Kidney (tissue), 13 donors: ENCODE measurements at regions not wholly inside any gene's neighbourhood (a gene's known extent, or its start where the extent isn't known, plus 50 kb on each side); places are given as distances from the start of the nearest gene placed in this dataset.

Source experiments
- DNase-seq, 5 donors: peaks; one replicate each; pipeline ENCODE4 v3.0.0-alpha.2; 2013 to 2020
- FAIRE-seq: peaks from 2 replicates; lab custom pipeline; 2012; peaks lifted over from hg19 to GRCh38; lab: Jason Lieb, UNC
- H3K27ac ChIP-seq, 2 donors: one replicate each; pipeline ENCODE4 v1.7.0; 2013; ENCODE audit warnings: low read depth in 2 of 2, low read length in 2 of 2, inconsistent platforms in 1 of 2
- H3K27me3 ChIP-seq: one replicate; pipeline ENCODE4 v1.7.1; 2013; ENCODE audit warnings: low read length, inconsistent platforms; ENCODE audit not compliant: control insufficient read depth, insufficient read depth
- H3K36me3 ChIP-seq, 3 donors: one replicate each; pipeline versions ENCODE4 v1.7.0 to v1.7.1; 2013; ENCODE audit warnings: low read length in 3 of 3, control low read depth in 1 of 3, inconsistent platforms in 1 of 3; ENCODE audit not compliant: insufficient read depth in 3 of 3, control insufficient read depth in 2 of 3
- H3K4me1 ChIP-seq, 3 donors: one replicate each; pipeline versions ENCODE4 v1.7.0 to v1.7.1; 2013; ENCODE audit warnings: low read length in 3 of 3, inconsistent platforms in 1 of 3, low read depth in 1 of 3; ENCODE audit not compliant: control insufficient read depth in 2 of 3, insufficient read depth in 2 of 3
- H3K4me3 ChIP-seq, 3 donors: one replicate each; pipeline versions ENCODE4 v1.7.0 to v1.8.1; 2013; ENCODE audit warnings: low read length in 3 of 3, control low read depth in 1 of 3, inconsistent platforms in 1 of 3
- H3K9ac ChIP-seq, 3 donors: one replicate each; pipeline versions ENCODE4 v1.7.0 to v1.7.1; 2013; ENCODE audit warnings: low read length in 3 of 3, control low read depth in 1 of 3, inconsistent platforms in 1 of 3
- H3K9me3 ChIP-seq, 3 donors: one replicate each; pipeline versions ENCODE4 v1.7.0 to v1.7.1; 2013; ENCODE audit warnings: low read length in 3 of 3, control low read depth in 1 of 3, inconsistent platforms in 1 of 3; ENCODE audit not compliant: control insufficient read depth in 2 of 3, insufficient read depth in 1 of 3
- CTCF ChIP-seq: IDR thresholded peaks from 3 replicates; pipeline ENCODE4 v1.5.1; 2012; ENCODE audit warnings: mild to moderate bottlenecking, moderate library complexity, borderline replicate concordance; ENCODE audit not compliant: insufficient read depth; ENCODE audit errors: extremely low read depth
- intact Hi-C: fragments of 100-400 bp; cut with DNase I; formaldehyde crosslinking; loops from one replicate; pipeline ENCODE4 v1.11.1; 2022
- donor health status: control.
- donor health status: control.
- donor health status: control.
- donor health status: control.
- donor health status: control.
- donor health status: DM: yes; HTN: yes; CAD: no.
- donor health status: Normal renal cell carcinoma (clear cell type).

- DNase-seq (no peak), FAIRE-seq (no peak)
- no peaks in the 10 kb centered on the region for H3K27me3 ChIP-seq
- no peaks in the 10 kb centered on the region for H3K36me3 ChIP-seq
- no peaks in the 10 kb centered on the region for H3K4me1 ChIP-seq
- H3K4me3 ChIP-seq, result no peak overlapping the region
- intact Hi-C loops, result no loop called here
- no peaks in the 10 kb centered on the region for H3K9me3 ChIP-seq
- no peak for TF ChIP-seq CTCF
- H3K27ac ChIP-seq, result no peak overlapping the region
- no peak overlapping the region for H3K9ac ChIP-seq
Observed at GRCh38 chr1:229139331-229140118, 131.4 kb upstream of the RAB4A start.

DNA sequence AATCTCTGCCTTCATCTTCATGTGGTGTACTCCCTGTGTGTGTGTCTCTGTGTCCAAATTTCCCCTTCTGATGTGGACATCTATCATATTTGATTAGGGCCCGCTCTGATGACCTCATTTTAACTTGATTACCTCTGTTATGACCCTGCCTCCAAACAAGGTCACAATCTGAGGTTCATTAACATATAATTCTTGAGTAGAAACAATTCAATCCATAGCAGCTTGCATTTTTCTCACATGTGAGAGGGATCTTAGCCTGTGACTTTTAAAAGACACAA lies 130.9 kb upstream of the RAB4A start:
- Histone ChIP-seq H3K9me3 (no peaks in the 10 kb centered on the region), H3K4me3 (no peak overlapping the region), H3K36me3 (no peaks in the 10 kb centered on the region), H3K4me1 (no peaks in the 10 kb centered on the region), H3K9ac (no peak overlapping the region), H3K27me3 (no peaks in the 10 kb centered on the region), H3K27ac (no peak overlapping the region)
- no peak for TF ChIP-seq CTCF
- FAIRE-seq (no peak), DNase-seq (no peak)
- intact Hi-C loops, result no loop called here

DNA sequence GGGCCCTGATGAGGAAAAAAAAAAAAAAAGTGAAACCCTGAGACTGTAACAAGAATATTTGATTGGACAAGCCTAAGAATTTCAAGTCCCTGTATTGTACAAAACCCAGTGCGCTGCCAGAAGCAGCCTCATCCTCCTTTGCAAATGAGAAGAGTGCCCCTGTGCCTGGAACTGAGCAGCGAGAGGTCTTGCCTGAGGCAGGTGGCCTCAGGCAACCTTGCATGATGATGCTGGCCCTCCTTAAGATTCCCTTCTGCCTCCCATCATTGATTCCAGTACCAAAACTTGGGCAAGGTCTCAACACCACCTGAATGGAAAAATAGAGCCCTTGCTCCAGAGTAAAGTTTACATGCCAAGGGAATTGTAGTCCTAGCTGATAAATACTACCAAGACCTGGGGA lies 129.6 kb upstream of the RAB4A start:
- no peaks in the 10 kb centered on the region for H3K36me3 ChIP-seq
- no peak overlapping the region for H3K9ac ChIP-seq
- no peak for DNase-seq
- no peaks in the 10 kb centered on the region for H3K9me3 ChIP-seq
- no peaks in the 10 kb centered on the region for H3K4me1 ChIP-seq
- H3K27ac ChIP-seq, result no peak overlapping the region
- intact Hi-C loops, result no loop called here
- no peaks in the 10 kb centered on the region for H3K27me3 ChIP-seq
- FAIRE-seq, result no peak
- no peak for TF ChIP-seq CTCF
- H3K4me3 ChIP-seq, result no peak overlapping the region

- H3K27ac ChIP-seq, result no peak overlapping the region
- no peak overlapping the region for H3K4me3 ChIP-seq
- H3K4me1 ChIP-seq, result no peaks in the 10 kb centered on the region
- no peak for TF ChIP-seq CTCF
- no peaks in the 10 kb centered on the region for H3K9me3 ChIP-seq
- intact Hi-C loops, result no loop called here
- peaks cover 3% of the 10 kb centered on the region for H3K27me3 ChIP-seq
- FAIRE-seq, result no peak
- DNase-seq, result no peak
- no peaks in the 10 kb centered on the region for H3K36me3 ChIP-seq
- H3K9ac ChIP-seq, result no peak overlapping the region
Observed at GRCh38 chr1:229141689-229142377, 129.1 kb upstream of the RAB4A start.
